Mammary epithelial cell (primary cell): ENCODE measurements at regions not wholly inside any gene's neighbourhood (a gene's known extent, or its start where the extent isn't known, plus 50 kb on each side); places are given as distances from the start of the nearest gene placed in this dataset.
A peak's percentile ranks its signal among the peaks of the same experiment; 100 is the strongest.

Experiments used
- CTCF ChIP-seq, 2 donors: IDR thresholded peaks in 1 of 2; conservative IDR thresholded peaks in 1 of 2; 2 replicates each; pipeline ENCODE4 v1.5.1; 2011 to 2012; ENCODE audit warnings: inconsistent platforms in 2 of 2, low read length in 2 of 2, mild to moderate bottlenecking in 2 of 2, control low read depth in 1 of 2, low read depth in 1 of 2; ENCODE audit not compliant: insufficient read depth in 1 of 2; ENCODE audit errors: extremely low read depth in 1 of 2
- EZH2 ChIP-seq: IDR thresholded peaks from 2 replicates; pipeline ENCODE4 v1.6.1; 2012; ENCODE audit warnings: low read length, inconsistent platforms, borderline replicate concordance

GRCh38 chr9:82532504-82533180, 530.3 kb downstream of the RASEF start:
- TF ChIP-seq CTCF (conservative IDR thresholded peaks at IDR 0.05 in 1 of 2, IDR thresholded peaks at IDR 0.05 in 1 of 2; ENCODE audit: extremely low read depth in 1 of 2, insufficient read depth in 1 of 2, low read depth in 1 of 2, low read length in 2 of 2), result peak; percentile 24 to 52
- no peak for TF ChIP-seq EZH2
